ENCODE measurements at regions not wholly inside any gene's neighbourhood (a gene's known extent, or its start where the extent isn't known, plus 50 kb on each side); places are given as distances from the start of the nearest gene placed in this dataset.
"Not testable (repeated sequence)": the region's sequence is repeated elsewhere in the genome, so short reads cannot be mapped to it uniquely, and the experiment has no call there.

DNA sequence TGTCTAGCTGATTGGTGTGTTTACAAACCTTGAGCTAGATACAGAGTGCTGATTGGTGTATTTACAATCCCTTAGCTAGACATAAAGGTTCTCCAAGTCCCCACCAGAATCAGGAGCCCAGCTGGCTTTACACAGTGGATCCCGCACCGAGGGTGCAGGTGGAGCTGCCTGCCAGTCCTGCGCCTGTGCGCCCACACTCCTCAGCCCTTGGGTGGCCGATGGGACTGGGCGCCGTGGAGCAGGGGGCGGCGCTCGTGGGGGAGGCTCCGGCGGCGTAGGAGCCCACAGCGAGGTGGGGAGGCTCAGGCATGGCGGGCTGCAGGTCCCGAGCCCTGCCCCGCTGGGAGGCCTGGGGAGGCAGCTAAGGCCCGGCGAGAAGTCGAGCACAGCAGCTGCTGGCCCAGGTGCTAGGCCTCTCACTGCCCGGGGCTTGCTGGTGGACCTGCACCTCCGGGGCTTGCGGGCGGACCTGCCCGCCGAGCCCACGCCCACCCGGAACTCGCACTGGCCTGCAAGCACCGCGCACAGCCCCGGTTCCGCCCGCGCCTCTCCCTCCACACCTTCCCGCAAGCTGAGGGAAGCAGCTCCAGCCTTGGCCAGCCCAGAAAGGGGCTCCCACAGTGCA is 51.0 kb upstream of the CDYL start:
- CTCF ChIA-PET; H3K4me3 ChIP-seq (ENCODE audit: low read depth, low read length); H3K27me3 ChIP-seq (ENCODE audit: control insufficient read depth, insufficient read depth, low read length); POLR2A ChIA-PET; DNase-seq (ENCODE audit: low read depth); H3K36me3 ChIP-seq (ENCODE audit: control insufficient read depth, insufficient read depth, low read length): not testable (repeated sequence)

DNA sequence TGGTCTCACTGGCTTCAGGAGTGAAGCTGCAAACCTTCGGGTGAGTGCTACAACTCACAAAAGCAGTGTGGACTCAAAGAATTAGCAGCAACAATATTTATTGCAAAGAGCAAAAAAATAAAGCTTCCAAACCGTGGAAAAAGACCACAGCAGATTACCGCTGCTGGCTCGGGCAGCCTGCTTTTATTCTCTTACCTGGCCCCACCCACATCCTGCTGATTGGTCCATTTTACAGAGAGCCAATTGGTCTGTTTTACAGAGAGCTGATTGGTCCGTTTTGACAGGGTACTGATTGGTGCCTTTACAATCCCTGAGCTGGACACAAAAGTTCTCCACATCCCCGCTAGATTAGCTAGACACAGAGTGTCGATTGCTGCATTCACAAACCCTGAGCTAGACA is 51.5 kb upstream of the CDYL start:
- DNase-seq (ENCODE audit: low read depth); H3K27me3 ChIP-seq (ENCODE audit: control insufficient read depth, insufficient read depth, low read length); CTCF ChIA-PET; H3K36me3 ChIP-seq (ENCODE audit: control insufficient read depth, insufficient read depth, low read length); POLR2A ChIA-PET; H3K4me3 ChIP-seq (ENCODE audit: low read depth, low read length): not testable (repeated sequence)

DNA sequence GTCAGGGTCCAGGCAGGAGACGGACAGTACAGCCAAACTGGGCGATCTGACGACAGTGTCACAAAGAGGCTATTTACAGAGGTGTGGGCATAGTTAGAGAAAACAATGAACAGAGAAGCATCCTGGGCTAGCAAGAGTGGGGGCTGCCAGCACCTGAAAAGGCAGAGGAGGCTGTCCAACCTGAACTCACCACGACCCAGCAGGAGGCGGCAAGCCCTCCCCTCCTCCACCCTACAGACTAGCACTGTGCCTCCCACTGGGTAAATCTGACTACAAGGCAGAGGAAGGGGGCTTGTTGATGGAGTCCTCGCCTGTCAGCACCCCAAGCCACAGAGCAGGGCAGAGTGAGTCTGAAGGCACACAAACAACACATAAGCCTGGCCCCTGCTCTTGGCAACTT is 52.8 kb upstream of the CDYL start:
- no peak for DNase-seq (ENCODE audit: low read depth)
- ChIA-PET POLR2A (no interaction called here), CTCF (no interaction called here)
- TF ChIP-seq, protein P1, sequence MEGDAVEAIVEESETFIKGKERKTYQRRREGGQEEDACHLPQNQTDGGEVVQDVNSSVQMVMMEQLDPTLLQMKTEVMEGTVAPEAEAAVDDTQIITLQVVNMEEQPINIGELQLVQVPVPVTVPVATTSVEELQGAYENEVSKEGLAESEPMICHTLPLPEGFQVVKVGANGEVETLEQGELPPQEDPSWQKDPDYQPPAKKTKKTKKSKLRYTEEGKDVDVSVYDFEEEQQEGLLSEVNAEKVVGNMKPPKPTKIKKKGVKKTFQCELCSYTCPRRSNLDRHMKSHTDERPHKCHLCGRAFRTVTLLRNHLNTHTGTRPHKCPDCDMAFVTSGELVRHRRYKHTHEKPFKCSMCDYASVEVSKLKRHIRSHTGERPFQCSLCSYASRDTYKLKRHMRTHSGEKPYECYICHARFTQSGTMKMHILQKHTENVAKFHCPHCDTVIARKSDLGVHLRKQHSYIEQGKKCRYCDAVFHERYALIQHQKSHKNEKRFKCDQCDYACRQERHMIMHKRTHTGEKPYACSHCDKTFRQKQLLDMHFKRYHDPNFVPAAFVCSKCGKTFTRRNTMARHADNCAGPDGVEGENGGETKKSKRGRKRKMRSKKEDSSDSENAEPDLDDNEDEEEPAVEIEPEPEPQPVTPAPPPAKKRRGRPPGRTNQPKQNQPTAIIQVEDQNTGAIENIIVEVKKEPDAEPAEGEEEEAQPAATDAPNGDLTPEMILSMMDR (IDR thresholded peaks at IDR 0.05; ENCODE audit: insufficient read depth, low read depth, low read length): no peak
- Histone ChIP-seq H3K36me3 (ENCODE audit: control insufficient read depth, insufficient read depth, low read length) (no peaks in the 10 kb centered on the region), H3K27me3 (ENCODE audit: control insufficient read depth, insufficient read depth, low read length) (no peaks in the 10 kb centered on the region), H3K4me3 (ENCODE audit: low read depth, low read length) (no peak overlapping the region)

DNA sequence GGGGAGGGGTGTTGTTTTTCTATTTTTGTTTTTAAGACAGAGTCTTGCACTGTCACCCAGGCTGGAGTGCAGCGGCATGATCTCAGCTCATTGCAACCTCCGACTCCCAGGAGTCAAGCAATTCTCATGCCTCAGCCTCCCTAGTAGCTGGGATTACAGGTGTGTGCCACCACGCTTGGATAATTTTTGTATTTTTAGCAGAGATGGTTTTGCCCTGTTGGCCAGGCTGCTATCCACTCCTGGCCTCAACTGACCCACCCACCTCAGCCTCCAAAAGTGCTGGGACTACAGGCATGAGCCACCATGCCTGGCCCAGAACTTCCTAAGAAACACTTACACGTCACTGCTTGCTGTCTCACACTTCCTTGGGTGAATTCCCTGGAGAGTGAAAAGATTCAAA is 54.8 kb upstream of the CDYL start:
- DNase-seq (ENCODE audit: low read depth); H3K27me3 ChIP-seq (ENCODE audit: control insufficient read depth, insufficient read depth, low read length); H3K36me3 ChIP-seq (ENCODE audit: control insufficient read depth, insufficient read depth, low read length); CTCF ChIA-PET; POLR2A ChIA-PET; H3K4me3 ChIP-seq (ENCODE audit: low read depth, low read length): not testable (repeated sequence)

DNA sequence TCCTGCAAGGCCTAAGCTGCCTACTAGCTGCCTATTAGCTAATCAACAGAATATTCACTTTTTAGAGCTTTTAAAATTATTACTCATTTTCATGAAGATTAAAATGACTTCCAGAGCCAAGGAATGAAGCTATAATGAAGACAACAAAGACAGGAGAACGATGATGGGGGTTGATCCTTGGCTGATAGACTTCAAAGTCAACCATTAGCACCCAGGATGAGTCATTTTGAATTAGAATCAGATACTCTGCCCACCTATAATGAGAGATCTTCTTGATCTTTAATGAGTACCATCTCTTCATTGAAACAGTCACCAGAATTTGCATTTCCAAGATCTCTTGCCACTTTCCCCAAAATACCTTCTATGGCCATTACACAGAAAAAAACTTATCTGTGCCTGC is 56.7 kb upstream of the CDYL start:
- POLR2A ChIA-PET: no interaction called here
- no peak for DNase-seq (ENCODE audit: low read depth)
- no peaks in the 10 kb centered on the region for H3K36me3 ChIP-seq (ENCODE audit: control insufficient read depth, insufficient read depth, low read length)
- TF ChIP-seq, protein P1 (IDR thresholded peaks at IDR 0.05; ENCODE audit: insufficient read depth, low read depth, low read length): no peak
- H3K27me3 ChIP-seq (ENCODE audit: control insufficient read depth, insufficient read depth, low read length): peaks cover 1% of the 10 kb centered on the region; the same call in 1 of the 2 replicates
- H3K4me3 ChIP-seq (ENCODE audit: low read depth, low read length): no peak overlapping the region
- CTCF ChIA-PET: no interaction called here

DNA sequence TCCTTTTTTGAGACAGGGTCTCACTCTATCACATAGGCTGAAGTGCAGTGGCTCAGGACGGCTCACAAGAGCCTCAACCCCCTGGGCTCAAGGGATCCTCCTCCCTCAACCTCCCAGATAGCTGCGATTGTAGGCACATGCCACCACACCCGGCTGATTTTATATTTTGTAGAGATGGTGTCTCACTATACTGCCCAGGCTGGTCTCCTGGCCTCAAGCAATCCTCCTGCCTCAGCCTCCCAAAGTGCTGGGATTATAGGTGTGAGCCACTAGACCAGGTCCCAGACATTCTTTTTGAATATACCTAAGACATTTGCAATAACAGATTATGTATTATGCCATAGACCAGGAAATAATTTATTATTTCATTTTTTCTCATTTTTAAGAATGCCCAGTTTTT is 58.3 kb upstream of the CDYL start:
- DNase-seq (ENCODE audit: low read depth): no peak
- Histone ChIP-seq H3K36me3 (ENCODE audit: control insufficient read depth, insufficient read depth, low read length) (no peaks in the 10 kb centered on the region), H3K27me3 (ENCODE audit: control insufficient read depth, insufficient read depth, low read length) (peaks cover 1% of the 10 kb centered on the region; the same call in 1 of the 2 replicates), H3K4me3 (ENCODE audit: low read depth, low read length) (no peak overlapping the region)
- ChIA-PET CTCF (no interaction called here), POLR2A (no interaction called here)
- TF ChIP-seq, protein P1 (IDR thresholded peaks at IDR 0.05; ENCODE audit: insufficient read depth, low read depth, low read length): no peak

DNA sequence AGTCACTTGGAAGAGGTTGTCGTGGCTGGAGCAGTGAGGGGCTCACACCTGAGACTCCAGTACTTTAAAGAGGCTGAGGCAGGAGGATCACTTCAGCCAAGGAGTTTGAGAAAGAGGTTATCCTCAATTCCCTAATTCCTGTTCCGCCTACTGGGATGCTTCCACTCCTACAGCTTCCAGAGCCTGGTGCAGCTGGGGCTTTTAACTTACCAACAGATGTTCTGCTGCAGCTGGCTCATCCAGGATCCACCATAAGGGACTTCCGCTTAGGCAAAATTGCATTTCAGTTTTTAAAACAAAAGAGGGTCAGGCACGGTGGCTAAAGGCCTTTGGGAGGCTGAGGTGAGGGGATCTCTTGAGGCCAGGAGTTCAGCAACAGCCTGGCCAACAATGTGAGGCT is 59.1 kb upstream of the CDYL start:
- no peak for DNase-seq (ENCODE audit: low read depth)
- POLR2A ChIA-PET: no interaction called here
- H3K4me3 ChIP-seq (ENCODE audit: low read depth, low read length): no peak overlapping the region
- CTCF ChIA-PET: no interaction called here
- no peaks in the 10 kb centered on the region for H3K36me3 ChIP-seq (ENCODE audit: control insufficient read depth, insufficient read depth, low read length)
- H3K27me3 ChIP-seq (ENCODE audit: control insufficient read depth, insufficient read depth, low read length): peaks cover 1% of the 10 kb centered on the region; the same call in 1 of the 2 replicates
- TF ChIP-seq, protein P1 (IDR thresholded peaks at IDR 0.05; ENCODE audit: insufficient read depth, low read depth, low read length): no peak
